ENCODE measurements at regions not wholly inside any gene's neighbourhood (a gene's known extent, or its start where the extent isn't known, plus 50 kb on each side); places are given as distances from the start of the nearest gene placed in this dataset.

DNA sequence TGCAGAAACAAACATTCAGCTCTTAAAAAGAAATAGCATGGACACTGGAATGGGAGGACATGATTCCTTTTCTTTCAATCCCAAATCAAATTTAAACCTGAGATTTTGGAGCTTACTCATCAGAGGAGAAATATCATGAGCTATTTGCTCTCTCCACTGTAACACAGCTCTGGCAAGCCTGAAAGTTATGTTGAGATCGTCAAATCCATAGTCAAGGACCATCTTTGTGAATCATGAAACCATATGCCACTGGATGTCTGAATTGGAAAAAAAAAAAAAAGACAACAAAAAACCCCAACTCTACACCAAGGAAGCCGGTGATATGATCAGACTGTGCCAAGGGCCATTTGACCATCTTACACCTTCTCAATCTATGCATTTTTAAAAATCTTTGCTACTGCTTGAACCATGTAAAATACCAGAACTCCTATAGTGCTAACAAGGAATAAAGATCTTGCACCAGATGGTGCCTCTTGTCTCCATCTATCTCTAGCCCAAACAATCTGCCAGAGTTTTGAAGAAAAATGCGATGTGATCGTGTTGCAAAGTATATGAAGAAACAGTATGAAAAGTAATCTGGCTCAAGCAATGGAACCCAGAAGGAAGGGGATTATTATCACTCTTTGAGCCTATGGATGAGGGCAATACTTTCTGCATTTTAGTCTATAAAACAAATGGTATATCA is 138.1 kb upstream of the MEF2C start:
- TF ChIP-seq, protein P1, sequence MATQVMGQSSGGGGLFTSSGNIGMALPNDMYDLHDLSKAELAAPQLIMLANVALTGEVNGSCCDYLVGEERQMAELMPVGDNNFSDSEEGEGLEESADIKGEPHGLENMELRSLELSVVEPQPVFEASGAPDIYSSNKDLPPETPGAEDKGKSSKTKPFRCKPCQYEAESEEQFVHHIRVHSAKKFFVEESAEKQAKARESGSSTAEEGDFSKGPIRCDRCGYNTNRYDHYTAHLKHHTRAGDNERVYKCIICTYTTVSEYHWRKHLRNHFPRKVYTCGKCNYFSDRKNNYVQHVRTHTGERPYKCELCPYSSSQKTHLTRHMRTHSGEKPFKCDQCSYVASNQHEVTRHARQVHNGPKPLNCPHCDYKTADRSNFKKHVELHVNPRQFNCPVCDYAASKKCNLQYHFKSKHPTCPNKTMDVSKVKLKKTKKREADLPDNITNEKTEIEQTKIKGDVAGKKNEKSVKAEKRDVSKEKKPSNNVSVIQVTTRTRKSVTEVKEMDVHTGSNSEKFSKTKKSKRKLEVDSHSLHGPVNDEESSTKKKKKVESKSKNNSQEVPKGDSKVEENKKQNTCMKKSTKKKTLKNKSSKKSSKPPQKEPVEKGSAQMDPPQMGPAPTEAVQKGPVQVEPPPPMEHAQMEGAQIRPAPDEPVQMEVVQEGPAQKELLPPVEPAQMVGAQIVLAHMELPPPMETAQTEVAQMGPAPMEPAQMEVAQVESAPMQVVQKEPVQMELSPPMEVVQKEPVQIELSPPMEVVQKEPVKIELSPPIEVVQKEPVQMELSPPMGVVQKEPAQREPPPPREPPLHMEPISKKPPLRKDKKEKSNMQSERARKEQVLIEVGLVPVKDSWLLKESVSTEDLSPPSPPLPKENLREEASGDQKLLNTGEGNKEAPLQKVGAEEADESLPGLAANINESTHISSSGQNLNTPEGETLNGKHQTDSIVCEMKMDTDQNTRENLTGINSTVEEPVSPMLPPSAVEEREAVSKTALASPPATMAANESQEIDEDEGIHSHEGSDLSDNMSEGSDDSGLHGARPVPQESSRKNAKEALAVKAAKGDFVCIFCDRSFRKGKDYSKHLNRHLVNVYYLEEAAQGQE (IDR thresholded peaks at IDR 0.05; ENCODE audit: insufficient replicate concordance, low read depth), result no peak
- TF ChIP-seq, protein P2, sequence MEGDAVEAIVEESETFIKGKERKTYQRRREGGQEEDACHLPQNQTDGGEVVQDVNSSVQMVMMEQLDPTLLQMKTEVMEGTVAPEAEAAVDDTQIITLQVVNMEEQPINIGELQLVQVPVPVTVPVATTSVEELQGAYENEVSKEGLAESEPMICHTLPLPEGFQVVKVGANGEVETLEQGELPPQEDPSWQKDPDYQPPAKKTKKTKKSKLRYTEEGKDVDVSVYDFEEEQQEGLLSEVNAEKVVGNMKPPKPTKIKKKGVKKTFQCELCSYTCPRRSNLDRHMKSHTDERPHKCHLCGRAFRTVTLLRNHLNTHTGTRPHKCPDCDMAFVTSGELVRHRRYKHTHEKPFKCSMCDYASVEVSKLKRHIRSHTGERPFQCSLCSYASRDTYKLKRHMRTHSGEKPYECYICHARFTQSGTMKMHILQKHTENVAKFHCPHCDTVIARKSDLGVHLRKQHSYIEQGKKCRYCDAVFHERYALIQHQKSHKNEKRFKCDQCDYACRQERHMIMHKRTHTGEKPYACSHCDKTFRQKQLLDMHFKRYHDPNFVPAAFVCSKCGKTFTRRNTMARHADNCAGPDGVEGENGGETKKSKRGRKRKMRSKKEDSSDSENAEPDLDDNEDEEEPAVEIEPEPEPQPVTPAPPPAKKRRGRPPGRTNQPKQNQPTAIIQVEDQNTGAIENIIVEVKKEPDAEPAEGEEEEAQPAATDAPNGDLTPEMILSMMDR (IDR thresholded peaks at IDR 0.05; ENCODE audit: insufficient read depth, low read length), result no peak
- TF ChIP-seq GABPA (IDR thresholded peaks at IDR 0.05; ENCODE audit: low read depth) (no peak), POLR2AphosphoS5 (IDR thresholded peaks at IDR 0.05; ENCODE audit: low read depth) (no peak)
